Gastrocnemius medialis (tissue), 4 donors: ENCODE measurements at regions not wholly inside any gene's neighbourhood (a gene's known extent, or its start where the extent isn't known, plus 50 kb on each side); places are given as distances from the start of the nearest gene placed in this dataset.

Experiments used
- ATAC-seq, 2 donors: fragments of 150-250 bp; one replicate each; pipeline ENCODE4 v1.9.1; 2016
- DNase-seq, 2 donors: peaks; one replicate each; pipeline ENCODE4 v3.0.0-alpha.2; 2019
- H3K27ac ChIP-seq, 4 donors: fragments of 200-600 bp; sonication (generic); 1 replicate in 1 of 4; 2 replicates in 3 of 4; pipeline ENCODE4 v1.5.1; 2016 to 2018; ENCODE audit warnings: mild to moderate bottlenecking in 2 of 4, moderate library complexity in 1 of 4
- H3K27me3 ChIP-seq, 3 donors: fragments of 200-600 bp; sonication (generic) in 2 of 3; 1 replicate in 1 of 3; 2 replicates in 2 of 3; pipeline versions ENCODE4 v1.5.1 to v1.6.0; 2016 to 2019; ENCODE audit warnings: mild to moderate bottlenecking in 1 of 3, moderate library complexity in 1 of 3
- H3K36me3 ChIP-seq, 2 donors: fragments of 200-600 bp; sonication (generic) in 1 of 2; one replicate each; pipeline ENCODE4 v1.5.1; 2017 to 2018
- H3K4me1 ChIP-seq, 2 donors: fragments of 200-600 bp; sonication (generic) in 1 of 2; one replicate each; pipeline ENCODE4 v1.5.1; 2016 to 2017; ENCODE audit warnings: mild to moderate bottlenecking in 2 of 2
- H3K4me3 ChIP-seq, 4 donors: fragments of 200-600 bp; sonication (generic) in 3 of 4; 1 replicate in 1 of 4; 2 replicates in 3 of 4; pipeline ENCODE4 v1.5.1; 2016 to 2019; ENCODE audit warnings: mild to moderate bottlenecking in 2 of 4
- H3K9me3 ChIP-seq, 3 donors: fragments of 200-600 bp; sonication (generic) in 2 of 3; 1 replicate in 1 of 3; 2 replicates in 2 of 3; pipeline ENCODE4 v1.5.1; 2016 to 2019
- CTCF ChIP-seq, 5 experiments: fragments of 450-650 bp in 3 of 5; fragments of 200-600 bp in 2 of 5; sonication (generic) in 2 of 5; IDR thresholded peaks in 4 of 5; conservative IDR thresholded peaks in 1 of 5; 1 replicate in 4 of 5; 2 replicates in 1 of 5; pipeline ENCODE4 v1.5.1; 2016 to 2019; ENCODE audit warnings: antibody characterized with exemption in 5 of 5, mild to moderate bottlenecking in 3 of 5, moderate library complexity in 3 of 5
- POLR2A ChIP-seq, 2 donors: fragments of 450-650 bp; IDR thresholded peaks; one replicate each; pipeline ENCODE4 v1.6.1; 2017; ENCODE audit warnings: antibody characterized with exemption in 2 of 2, mild to moderate bottlenecking in 2 of 2, moderate library complexity in 2 of 2
- in situ Hi-C, 4 donors: fragments of 200-750 bp; cut with MboI; loops; one replicate each; pipeline versions ENCODE4 v1.15.0 to v1.8.0; 2017; ENCODE audit warnings: low sequenced_read_pairs in 4 of 4
- intact Hi-C: fragments of 100-400 bp; cut with DNase I; formaldehyde crosslinking; loops from one replicate; pipeline ENCODE4 v1.15.1; 2023; ENCODE audit warnings: low total_unique reads

GRCh38 chr6:7035837-7036249, 71.9 kb upstream of the RREB1 start:
- peak in 1 of 2 donors; percentile 49 for ATAC-seq
- H3K9me3 ChIP-seq = no peaks in the 10 kb centered on the region
- H3K36me3 ChIP-seq = no peaks in the 10 kb centered on the region
- H3K4me1 ChIP-seq = no peaks in the 10 kb centered on the region
- TF ChIP-seq CTCF (IDR thresholded peaks at IDR 0.05 in 4 of 5, conservative IDR thresholded peaks at IDR 0.05 in 1 of 5) (no peak), POLR2A (IDR thresholded peaks at IDR 0.05) (no peak)
- H3K4me3 ChIP-seq = no peak overlapping the region
- no peak for DNase-seq
- no peak overlapping the region for H3K27ac ChIP-seq
- in situ Hi-C loops = no loop called here
- H3K27me3 ChIP-seq = no peaks in the 10 kb centered on the region
- intact Hi-C loops = no loop called here

DNA sequence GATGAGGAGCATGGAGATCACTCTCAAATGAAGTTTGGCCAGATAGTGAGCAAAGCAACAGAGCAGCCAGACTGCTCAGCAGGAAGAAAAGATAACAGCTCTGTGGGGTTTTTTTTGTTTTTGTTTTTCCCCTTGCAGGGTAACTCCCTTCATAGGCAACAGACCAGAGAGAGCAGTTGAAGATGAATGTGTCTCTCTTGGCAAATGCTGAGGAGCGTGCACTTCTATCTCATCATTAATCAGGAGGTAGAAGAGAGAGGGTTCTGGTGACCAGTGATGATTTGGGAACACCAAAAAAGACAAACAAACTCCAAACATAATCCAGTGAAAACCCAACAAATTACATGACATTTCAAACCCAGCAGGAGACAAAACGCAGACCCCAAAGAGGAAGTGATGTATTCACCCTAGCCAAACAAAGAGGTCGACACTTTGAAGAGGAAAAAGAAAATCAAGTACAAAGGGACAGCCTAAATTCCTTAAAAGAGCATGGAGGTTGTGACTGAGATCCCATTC, 66.2 kb upstream of the RREB1 start:
- TF ChIP-seq CTCF (IDR thresholded peaks at IDR 0.05 in 4 of 5, conservative IDR thresholded peaks at IDR 0.05 in 1 of 5) (no peak), POLR2A (IDR thresholded peaks at IDR 0.05) (no peak)
- intact Hi-C loops = loop anchor here (5.0 kb wide), 2 partner anchors 44 to 309 kb away; no protein-coding TSS in a partner anchor
- Histone ChIP-seq H3K27ac (no peak overlapping the region), H3K4me1 (peaks cover 17 to 19% of the 10 kb centered on the region in 2 donors), H3K36me3 (no peaks in the 10 kb centered on the region), H3K27me3 (no peaks in the 10 kb centered on the region), H3K9me3 (no peaks in the 10 kb centered on the region), H3K4me3 (no peak overlapping the region)
- in situ Hi-C loops = loop anchor here in 1 of 4 donors (10.0 kb wide), 1 partner anchor 117 kb away; no protein-coding TSS in a partner anchor
- no peak for DNase-seq
- no peak for ATAC-seq

- no peak for TF ChIP-seq POLR2A (IDR thresholded peaks at IDR 0.05)
- no peak for TF ChIP-seq CTCF (IDR thresholded peaks at IDR 0.05 in 4 of 5, conservative IDR thresholded peaks at IDR 0.05 in 1 of 5)
- intact Hi-C loops = loop anchor here (5.0 kb wide), 2 partner anchors 45 to 310 kb away; no protein-coding TSS in a partner anchor
- peak overlapping the region; percentile 75 to 88 (median 84) for H3K27ac ChIP-seq
- H3K4me1 ChIP-seq = peaks cover 17 to 19% of the 10 kb centered on the region in 2 donors
- H3K36me3 ChIP-seq = no peaks in the 10 kb centered on the region
- no peaks in the 10 kb centered on the region for H3K9me3 ChIP-seq
- no peak for DNase-seq
- in situ Hi-C loops = loop anchor here in 1 of 4 donors (10.0 kb wide), 1 partner anchor 117 kb away; no protein-coding TSS in a partner anchor
- no peak for ATAC-seq
- no peaks in the 10 kb centered on the region for H3K27me3 ChIP-seq
- H3K4me3 ChIP-seq = no peak overlapping the region
These were observed 65.6 kb upstream of the RREB1 start for GRCh38 chr6:7042056-7042653.

DNA sequence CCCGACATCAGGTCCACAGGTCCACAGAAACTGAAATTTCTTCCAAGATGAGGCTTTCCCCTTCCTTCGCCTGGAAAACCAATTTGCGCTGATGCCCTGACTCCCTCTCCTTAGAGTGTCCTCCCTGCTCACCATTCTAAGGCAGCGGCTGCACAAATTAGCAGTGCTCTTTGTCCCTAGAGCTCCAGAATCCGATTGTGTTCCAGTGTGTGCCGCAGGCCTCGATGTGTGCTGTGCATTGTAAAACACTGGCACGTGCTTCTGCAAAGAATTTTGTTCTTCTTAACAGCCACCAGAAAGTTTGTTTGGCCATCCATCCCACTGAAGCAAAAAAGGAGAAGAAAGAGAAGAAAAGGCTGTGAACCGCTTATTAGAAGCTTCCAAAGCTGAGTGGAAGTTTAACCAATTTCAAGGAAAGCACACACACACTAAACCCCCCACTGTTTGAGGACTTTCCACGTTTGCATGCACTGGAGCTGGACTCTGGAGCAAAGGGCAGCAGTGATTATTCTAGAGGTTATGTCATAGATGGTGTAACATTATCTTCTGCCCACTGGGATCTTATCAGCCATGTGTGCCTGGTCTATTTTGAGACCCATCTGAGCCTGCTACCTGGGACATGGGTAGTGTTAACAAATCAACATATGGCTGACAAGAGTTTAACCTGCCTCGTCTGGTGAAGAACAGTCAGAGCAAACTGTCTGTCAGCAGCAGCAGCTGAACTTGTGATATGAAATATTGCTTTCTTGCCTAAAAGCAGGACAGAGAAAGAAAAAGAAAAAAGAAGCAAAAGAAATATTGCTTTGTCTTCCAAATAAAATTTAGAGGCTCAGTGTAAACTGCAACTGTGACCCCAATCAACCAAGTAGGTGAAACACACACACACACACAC, 64.9 kb upstream of the RREB1 start:
- TF ChIP-seq POLR2A (IDR thresholded peaks at IDR 0.05) (peak in 1 of 2 donors; percentile 9), CTCF (IDR thresholded peaks at IDR 0.05 in 4 of 5, conservative IDR thresholded peaks at IDR 0.05 in 1 of 5) (no peak)
- no peaks in the 10 kb centered on the region for H3K27me3 ChIP-seq
- intact Hi-C loops (loop anchor here (5.0 kb wide), 2 partner anchors 46 to 311 kb away; no protein-coding TSS in a partner anchor), in situ Hi-C loops (loop anchor here in 1 of 4 donors (10.0 kb wide), 1 partner anchor 118 kb away; no protein-coding TSS in a partner anchor)
- peak overlapping the region; percentile 75 to 88 (median 84) for H3K27ac ChIP-seq
- DNase-seq (peak; percentile 27 to 45), ATAC-seq (peak; percentile 77 to 85)
- H3K4me3 ChIP-seq = no peak overlapping the region
- H3K4me1 ChIP-seq = peaks cover 17 to 19% of the 10 kb centered on the region in 2 donors
- no peaks in the 10 kb centered on the region for H3K36me3 ChIP-seq
- no peaks in the 10 kb centered on the region for H3K9me3 ChIP-seq
